Stimulated activated naive B cell treated with anti-CD40 and anti-IgM and Interleukin-4, amounts not matched to agents 10 μg/mL and 1 μg/mL and 100 μg/mL, for 72 hours (primary cell): ENCODE measurements at regions not wholly inside any gene's neighbourhood (a gene's known extent, or its start where the extent isn't known, plus 50 kb on each side); places are given as distances from the start of the nearest gene placed in this dataset.

Experiments used
- ATAC-seq, 2 donors: fragments of 150-1000 bp; cut with Tn5 transposase; replicated peaks; 2 replicates each; pipeline ENCODE4 v1.10.0; 2021; ENCODE audit warnings: moderate library complexity in 1 of 2
- DNase-seq: peaks from one replicate; pipeline ENCODE4 v3.0.0; 2021
- H3K27ac Mint-ChIP-seq: one replicate; pipeline ENCODE4 v1.8.0; 2022; ENCODE audit warnings: mild to moderate bottlenecking, mixed read lengths
- H3K27me3 Mint-ChIP-seq, 2 donors: one replicate each; pipeline ENCODE4 v1.8.0; 2022; ENCODE audit warnings: mixed read lengths in 2 of 2
- H3K36me3 Mint-ChIP-seq, 2 donors: one replicate each; pipeline ENCODE4 v1.8.0; 2022; ENCODE audit warnings: mixed read lengths in 2 of 2, mild to moderate bottlenecking in 1 of 2
- H3K4me1 Mint-ChIP-seq, 2 donors: one replicate each; pipeline ENCODE4 v1.8.0; 2022; ENCODE audit warnings: mixed read lengths in 2 of 2, mild to moderate bottlenecking in 1 of 2
- H3K4me3 Mint-ChIP-seq, 2 donors: one replicate each; pipeline ENCODE4 v1.8.0; 2022; ENCODE audit warnings: mild to moderate bottlenecking in 2 of 2, mixed read lengths in 2 of 2, moderate library complexity in 1 of 2
- H3K9me3 Mint-ChIP-seq, 2 donors: one replicate each; pipeline ENCODE4 v1.8.0; 2022; ENCODE audit warnings: mixed read lengths in 2 of 2, mild to moderate bottlenecking in 1 of 2

- no peaks in the 10 kb centered on the region for H3K4me1 Mint-ChIP-seq
- H3K27me3 Mint-ChIP-seq = peaks cover 9 to 26% of the 10 kb centered on the region in 2 donors
- H3K36me3 Mint-ChIP-seq = no peaks in the 10 kb centered on the region
Measured at GRCh38 chr5:125712397-125712796, 710.8 kb upstream of the GRAMD2B start.

GRCh38 chr5:125713109-125713805, 710.0 kb upstream of the GRAMD2B start:
- no peaks in the 10 kb centered on the region for H3K4me1 Mint-ChIP-seq
- no peak overlapping the region for H3K27ac Mint-ChIP-seq
- H3K36me3 Mint-ChIP-seq = no peaks in the 10 kb centered on the region
- ATAC-seq (no peak), DNase-seq (no peak)
- H3K27me3 Mint-ChIP-seq = peaks cover 9 to 26% of the 10 kb centered on the region in 2 donors
- H3K9me3 Mint-ChIP-seq = no peaks in the 10 kb centered on the region
- H3K4me3 Mint-ChIP-seq = no peak overlapping the region

More at GRCh38 chr5:125712397-125712796, 710.8 kb upstream of the GRAMD2B start:
- H3K4me3 Mint-ChIP-seq = no peak overlapping the region
- H3K9me3 Mint-ChIP-seq = no peaks in the 10 kb centered on the region
- DNase-seq (no peak), ATAC-seq (no peak)
- H3K27ac Mint-ChIP-seq = no peak overlapping the region

- Mint-ChIP-seq H3K4me3 (no peak overlapping the region), H3K9me3 (no peaks in the 10 kb centered on the region), H3K36me3 (no peaks in the 10 kb centered on the region), H3K27ac (no peak overlapping the region), H3K27me3 (peaks cover 9 to 10% of the 10 kb centered on the region in 2 donors), H3K4me1 (no peaks in the 10 kb centered on the region)
- DNase-seq (no peak), ATAC-seq (no peak)
Measured at GRCh38 chr5:125715216-125715615, 708.0 kb upstream of the GRAMD2B start.

GRCh38 chr5:125717209-125717608, 706.0 kb upstream of the GRAMD2B start:
- H3K27me3 Mint-ChIP-seq = peaks cover 8 to 9% of the 10 kb centered on the region in 2 donors
- DNase-seq = no peak
- no peak for ATAC-seq

GRCh38 chr5:125719681-125720347, 703.4 kb upstream of the GRAMD2B start:
- no peaks in the 10 kb centered on the region for H3K9me3 Mint-ChIP-seq
- no peaks in the 10 kb centered on the region for H3K27me3 Mint-ChIP-seq
- DNase-seq = no peak
- H3K4me1 Mint-ChIP-seq = no peaks in the 10 kb centered on the region
- H3K36me3 Mint-ChIP-seq = no peaks in the 10 kb centered on the region
- H3K27ac Mint-ChIP-seq = no peak overlapping the region
- H3K4me3 Mint-ChIP-seq = no peak overlapping the region
- no peak for ATAC-seq

More at GRCh38 chr5:125717209-125717608, 706.0 kb upstream of the GRAMD2B start:
- Mint-ChIP-seq H3K9me3 (no peaks in the 10 kb centered on the region), H3K4me3 (no peak overlapping the region), H3K27ac (no peak overlapping the region), H3K36me3 (no peaks in the 10 kb centered on the region), H3K4me1 (no peaks in the 10 kb centered on the region)

GRCh38 chr5:125720348-125720685, 702.9 kb upstream of the GRAMD2B start:
- Mint-ChIP-seq H3K27me3 (no peaks in the 10 kb centered on the region), H3K4me1 (no peaks in the 10 kb centered on the region), H3K36me3 (no peaks in the 10 kb centered on the region), H3K9me3 (no peaks in the 10 kb centered on the region), H3K4me3 (no peak overlapping the region), H3K27ac (no peak overlapping the region)
- ATAC-seq = no peak
- DNase-seq = no peak

- no peak overlapping the region for H3K4me3 Mint-ChIP-seq
- DNase-seq (no peak), ATAC-seq (no peak)
- H3K27me3 Mint-ChIP-seq = no peaks in the 10 kb centered on the region
- H3K27ac Mint-ChIP-seq = no peak overlapping the region
- no peaks in the 10 kb centered on the region for H3K36me3 Mint-ChIP-seq
- H3K4me1 Mint-ChIP-seq = no peaks in the 10 kb centered on the region
- H3K9me3 Mint-ChIP-seq = no peaks in the 10 kb centered on the region
Measured at GRCh38 chr5:125720721-125721120, 702.5 kb upstream of the GRAMD2B start.

GRCh38 chr5:125722550-125722949, 700.7 kb upstream of the GRAMD2B start:
- Mint-ChIP-seq H3K27me3 (no peaks in the 10 kb centered on the region), H3K36me3 (no peaks in the 10 kb centered on the region), H3K4me3 (no peak overlapping the region), H3K9me3 (no peaks in the 10 kb centered on the region), H3K4me1 (no peaks in the 10 kb centered on the region), H3K27ac (no peak overlapping the region)
- ATAC-seq (no peak), DNase-seq (no peak)

GRCh38 chr5:125725691-125726090, 697.5 kb upstream of the GRAMD2B start:
- Mint-ChIP-seq H3K9me3 (peaks cover 3 to 5% of the 10 kb centered on the region in 2 donors), H3K4me3 (no peak overlapping the region), H3K27me3 (peaks cover 0 to 10% of the 10 kb centered on the region in 2 donors), H3K4me1 (no peaks in the 10 kb centered on the region), H3K27ac (no peak overlapping the region), H3K36me3 (no peaks in the 10 kb centered on the region)
- ATAC-seq = no peak
- no peak for DNase-seq

GRCh38 chr5:125743939-125744338, 679.3 kb upstream of the GRAMD2B start:
- Mint-ChIP-seq H3K36me3 (no peaks in the 10 kb centered on the region), H3K27ac (no peak overlapping the region), H3K4me1 (no peaks in the 10 kb centered on the region), H3K4me3 (no peak overlapping the region), H3K27me3 (peaks cover 5 to 14% of the 10 kb centered on the region in 2 donors), H3K9me3 (peaks cover 0 to 5% of the 10 kb centered on the region in 2 donors)
- ATAC-seq = no peak
- no peak for DNase-seq

GRCh38 chr5:125746917-125747316, 676.3 kb upstream of the GRAMD2B start:
- no peak overlapping the region for H3K4me3 Mint-ChIP-seq
- peaks cover 0 to 3% of the 10 kb centered on the region in 2 donors for H3K27me3 Mint-ChIP-seq
- H3K9me3 Mint-ChIP-seq = no peaks in the 10 kb centered on the region
- DNase-seq (no peak), ATAC-seq (no peak)
- no peak overlapping the region for H3K27ac Mint-ChIP-seq
- no peaks in the 10 kb centered on the region for H3K36me3 Mint-ChIP-seq
- H3K4me1 Mint-ChIP-seq = no peaks in the 10 kb centered on the region

- H3K4me1 Mint-ChIP-seq = no peaks in the 10 kb centered on the region
- ATAC-seq (no peak), DNase-seq (no peak)
- H3K36me3 Mint-ChIP-seq = no peaks in the 10 kb centered on the region
- H3K4me3 Mint-ChIP-seq = no peak overlapping the region
- H3K9me3 Mint-ChIP-seq = no peaks in the 10 kb centered on the region
- no peak overlapping the region for H3K27ac Mint-ChIP-seq
- peaks cover 0 to 8% of the 10 kb centered on the region in 2 donors for H3K27me3 Mint-ChIP-seq
Measured at GRCh38 chr5:125750147-125750860, 672.9 kb upstream of the GRAMD2B start.

GRCh38 chr5:125750861-125751186, 672.4 kb upstream of the GRAMD2B start:
- Mint-ChIP-seq H3K4me3 (no peak overlapping the region), H3K27ac (no peak overlapping the region), H3K27me3 (peaks cover 0 to 8% of the 10 kb centered on the region in 2 donors), H3K4me1 (no peaks in the 10 kb centered on the region), H3K36me3 (no peaks in the 10 kb centered on the region), H3K9me3 (no peaks in the 10 kb centered on the region)
- DNase-seq (no peak), ATAC-seq (no peak)

- Mint-ChIP-seq H3K36me3 (no peaks in the 10 kb centered on the region), H3K9me3 (peaks cover 4 to 5% of the 10 kb centered on the region in 2 donors), H3K27me3 (peaks cover 0 to 8% of the 10 kb centered on the region in 2 donors), H3K4me1 (no peaks in the 10 kb centered on the region), H3K27ac (no peak overlapping the region), H3K4me3 (no peak overlapping the region)
- no peak for DNase-seq
- no peak for ATAC-seq
Measured at GRCh38 chr5:125756456-125756855, 666.8 kb upstream of the GRAMD2B start.

GRCh38 chr5:125766706-125767105, 656.5 kb upstream of the GRAMD2B start:
- H3K4me1 Mint-ChIP-seq = no peaks in the 10 kb centered on the region
- H3K27ac Mint-ChIP-seq = no peak overlapping the region
- ATAC-seq (no peak), DNase-seq (no peak)
- H3K27me3 Mint-ChIP-seq = peaks cover 14 to 25% of the 10 kb centered on the region in 2 donors
- no peaks in the 10 kb centered on the region for H3K36me3 Mint-ChIP-seq
- H3K9me3 Mint-ChIP-seq = no peaks in the 10 kb centered on the region
- no peak overlapping the region for H3K4me3 Mint-ChIP-seq
